Choroid plexus epithelial cell (primary cell): ENCODE measurements at regions not wholly inside any gene's neighbourhood (a gene's known extent, or its start where the extent isn't known, plus 50 kb on each side); places are given as distances from the start of the nearest gene placed in this dataset.

Experiments
- DNase-seq: peaks from one replicate; pipeline ENCODE4 v3.0.0-alpha.2; 2010; ENCODE audit warnings: low read depth
- H3K4me3 ChIP-seq: 2 replicates; pipeline ENCODE4 v1.5.1; 2011; ENCODE audit warnings: low read depth, mild to moderate bottlenecking, control low read depth, low read length, moderate library complexity
- CTCF ChIP-seq: conservative IDR thresholded peaks from 2 replicates; pipeline ENCODE4 v1.5.1; 2011; ENCODE audit warnings: low read depth, mild to moderate bottlenecking, control low read depth, inconsistent platforms, low read length, moderate library complexity

- H3K4me3 ChIP-seq, result no peak overlapping the region
- no peak for DNase-seq
- TF ChIP-seq CTCF, result no peak
Measured at GRCh38 chr16:51685498-51685897, 534.4 kb upstream of the SALL1 start.

DNA sequence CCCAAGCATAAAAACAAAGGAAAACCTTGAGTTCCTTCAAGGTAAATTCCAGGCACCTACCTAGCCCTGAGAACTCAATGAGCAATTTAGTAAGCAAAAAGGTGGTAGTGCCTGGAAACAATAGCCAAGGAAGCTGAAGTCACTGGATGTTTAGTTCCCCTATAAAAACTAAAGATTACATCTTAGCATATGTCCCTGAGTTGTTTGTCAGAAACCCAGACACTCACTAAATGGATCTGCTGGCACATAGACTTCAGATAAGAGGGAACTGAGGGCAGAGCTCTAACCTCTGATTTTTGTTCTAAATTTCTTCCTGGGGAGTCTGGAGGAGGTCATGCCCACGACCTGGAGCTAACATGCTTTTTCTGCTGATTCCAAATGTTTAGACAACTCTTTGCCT is 532.8 kb upstream of the SALL1 start:
- H3K4me3 ChIP-seq, result no peak overlapping the region
- TF ChIP-seq CTCF, result no peak
- no peak for DNase-seq

DNA sequence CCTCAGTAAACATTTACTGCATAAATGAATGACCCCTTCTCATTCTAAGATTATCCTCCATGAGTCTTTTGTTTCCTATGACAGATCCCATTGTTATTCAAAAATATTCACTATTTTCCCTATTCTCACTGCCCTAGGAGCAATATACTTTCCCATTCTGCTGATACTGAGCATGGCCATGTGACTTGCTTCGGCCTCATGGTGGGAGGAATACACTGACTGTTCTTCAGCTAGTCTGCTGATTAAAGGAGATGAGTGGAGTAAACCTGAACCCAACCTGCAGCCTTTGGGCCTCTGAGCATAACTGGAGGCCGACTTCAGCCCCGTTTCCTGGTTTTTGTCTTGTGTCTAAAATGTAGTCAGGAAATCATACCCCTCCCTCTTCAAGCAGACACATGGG is 531.8 kb upstream of the SALL1 start:
- no peak for DNase-seq
- no peak overlapping the region for H3K4me3 ChIP-seq
- no peak for TF ChIP-seq CTCF

DNA sequence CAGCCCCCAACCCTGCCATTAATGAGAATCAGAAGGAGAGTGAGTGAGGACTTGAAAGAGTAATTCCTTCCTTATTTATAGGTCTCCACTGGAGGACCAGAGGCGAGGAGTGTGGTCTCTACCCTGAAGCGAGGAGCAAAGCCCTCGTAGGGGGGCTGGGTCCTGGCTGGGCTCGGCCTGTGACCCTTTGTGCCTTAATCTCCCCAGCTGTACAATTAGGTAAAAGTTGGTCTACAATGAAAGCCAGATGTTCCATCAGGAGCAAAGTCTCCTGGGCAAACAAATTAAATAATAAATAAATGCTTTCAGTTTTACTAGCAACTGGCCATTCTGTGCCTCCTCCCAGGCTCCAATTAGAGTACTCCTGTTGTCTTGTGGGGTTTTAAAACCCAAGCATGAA is 523.5 kb upstream of the SALL1 start:
- TF ChIP-seq CTCF, result no peak
- no peak for DNase-seq
- no peak overlapping the region for H3K4me3 ChIP-seq

GRCh38 chr16:51670527-51670926 is 519.5 kb upstream of the SALL1 start:
- no peak overlapping the region for H3K4me3 ChIP-seq
- DNase-seq, result no peak
- no peak for TF ChIP-seq CTCF

DNA sequence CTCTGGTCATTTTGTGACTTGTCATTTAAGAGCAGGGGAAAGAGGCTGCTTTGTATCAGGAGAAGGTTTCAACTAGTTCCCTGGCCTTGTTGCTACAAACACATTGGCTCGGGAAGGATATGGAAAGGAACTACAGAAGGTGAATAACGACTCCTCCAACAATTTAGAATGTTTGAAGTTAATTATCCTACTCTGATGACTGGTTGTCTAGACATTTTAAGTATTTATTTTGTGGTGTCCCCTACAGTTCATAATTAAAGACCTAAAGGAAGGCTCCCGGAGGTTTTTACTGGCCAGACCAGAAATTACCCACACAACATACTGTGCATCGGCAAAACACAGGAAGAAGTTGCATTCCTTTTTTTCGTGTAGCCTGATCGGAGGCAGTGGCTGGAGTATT is 515.8 kb upstream of the SALL1 start:
- no peak for DNase-seq
- no peak overlapping the region for H3K4me3 ChIP-seq
- TF ChIP-seq CTCF, result no peak

DNA sequence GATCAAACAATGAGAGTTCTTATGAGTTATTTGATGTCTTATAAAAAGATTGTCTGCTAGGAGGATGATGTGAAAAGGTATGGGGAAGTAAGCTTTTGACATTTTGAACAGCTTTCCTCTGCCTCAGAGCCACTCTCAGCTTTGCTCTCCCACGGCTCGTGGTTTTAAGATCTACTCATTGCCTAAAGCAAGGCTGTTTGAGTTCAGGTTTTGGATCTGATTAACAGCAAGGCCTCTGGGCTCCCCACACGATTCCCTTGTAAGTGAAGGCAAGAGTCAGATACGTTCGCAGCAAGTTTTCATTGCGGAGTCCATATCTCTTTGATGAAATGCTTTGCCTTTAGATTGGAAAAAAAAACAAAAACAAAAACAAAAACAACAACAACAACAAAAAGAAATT is 515.0 kb upstream of the SALL1 start:
- H3K4me3 ChIP-seq, result no peak overlapping the region
- no peak for DNase-seq
- TF ChIP-seq CTCF, result no peak
